Natural killer cell (primary cell): ENCODE measurements at regions not wholly inside any gene's neighbourhood (a gene's known extent, or its start where the extent isn't known, plus 50 kb on each side); places are given as distances from the start of the nearest gene placed in this dataset.

Experiments
- ATAC-seq, 3 donors: fragments of 150-1000 bp in 2 of 3; fragments of 200-7000 bp in 1 of 3; cut with Tn5 transposase; 1 replicate in 1 of 3; 2 replicates in 2 of 3; pipeline ENCODE4 v1.10.0; 2021; ENCODE audit warnings: mild to moderate bottlenecking in 2 of 3, moderate library complexity in 2 of 3
- DNase-seq, 2 donors: peaks; one replicate each; pipeline versions ENCODE4 v3.0.0 to v3.0.0-alpha.2; 2013 to 2021; ENCODE audit warnings: mixed read lengths in 1 of 2
- H3K27ac ChIP-seq: one replicate; pipeline ENCODE4 v1.5.1; 2013; ENCODE audit warnings: mild to moderate bottlenecking, low read length
- H3K27me3 ChIP-seq: one replicate; pipeline ENCODE4 v1.6.1; 2013; ENCODE audit warnings: low read length; ENCODE audit not compliant: control insufficient read depth, insufficient read depth
- H3K36me3 ChIP-seq: one replicate; pipeline ENCODE4 v1.6.1; 2013; ENCODE audit warnings: low read length; ENCODE audit not compliant: control insufficient read depth, insufficient read depth
- H3K4me1 ChIP-seq: one replicate; pipeline ENCODE4 v1.6.1; 2013; ENCODE audit warnings: low read length; ENCODE audit not compliant: control insufficient read depth, insufficient read depth
- H3K4me3 ChIP-seq: one replicate; pipeline ENCODE4 v1.5.1; 2013; ENCODE audit warnings: low read length
- H3K9me3 ChIP-seq: one replicate; pipeline ENCODE4 v1.6.1; 2013; ENCODE audit warnings: low read length; ENCODE audit not compliant: control insufficient read depth, insufficient read depth
- H3K27ac Mint-ChIP-seq, 2 donors: one replicate each; pipeline ENCODE4 v1.8.0; 2022; ENCODE audit warnings: mild to moderate bottlenecking in 2 of 2, mixed read lengths in 2 of 2, moderate library complexity in 1 of 2
- H3K27me3 Mint-ChIP-seq, 2 donors: one replicate each; pipeline ENCODE4 v1.8.0; 2022; ENCODE audit warnings: low read depth in 2 of 2, mixed read lengths in 2 of 2
- H3K36me3 Mint-ChIP-seq: one replicate; pipeline ENCODE4 v1.8.0; 2022; ENCODE audit warnings: mixed read lengths
- H3K4me1 Mint-ChIP-seq, 2 donors: one replicate each; pipeline ENCODE4 v1.8.0; 2022; ENCODE audit warnings: mixed read lengths in 2 of 2
- H3K4me3 Mint-ChIP-seq: one replicate; pipeline ENCODE4 v1.8.0; 2022; ENCODE audit warnings: mild to moderate bottlenecking, moderate library complexity, mixed read lengths
- H3K9me3 Mint-ChIP-seq, 2 donors: one replicate each; pipeline ENCODE4 v1.8.0; 2022; ENCODE audit warnings: mixed read lengths in 2 of 2
- CTCF ChIP-seq: fragments of 200-600 bp; IDR thresholded peaks from one replicate; pipeline ENCODE4 v1.8.0; 2022; ENCODE audit warnings: antibody characterized with exemption
- WGBS: methylation state at CpG from one replicate; pipeline ENCODE4 v1.1.7; 2013; ENCODE audit warnings: missing lambda C conversion rate; ENCODE audit not compliant: insufficient coverage; 5-methylcytosine and 5-hydroxymethylcytosine counted together
- intact Hi-C: fragments of 100-400 bp; cut with micrococcal nuclease; formaldehyde crosslinking; loops from one replicate; pipeline ENCODE4 v1.14.2; 2022

DNA sequence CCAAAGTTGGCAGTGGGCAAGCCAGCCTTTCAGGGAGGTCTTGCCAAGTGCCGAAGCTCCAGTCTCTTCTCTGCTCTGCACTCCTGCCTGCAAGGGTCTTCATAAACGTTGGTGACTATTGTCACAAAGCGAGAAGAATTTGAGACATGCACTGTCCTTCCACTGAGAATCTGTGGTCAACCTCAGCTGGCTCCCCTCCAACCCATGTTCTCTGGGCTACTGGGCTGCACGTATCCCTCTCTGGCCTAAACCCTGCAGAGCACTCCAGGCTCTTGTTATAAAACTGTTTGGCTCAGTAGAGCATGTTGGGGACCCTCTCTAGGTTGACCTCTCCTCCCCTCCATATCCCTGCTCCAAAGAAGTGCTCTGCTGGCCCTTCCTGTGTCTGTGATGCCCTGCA is 260.4 kb upstream of the NFE2L3 start:
- Histone ChIP-seq H3K27me3 (peaks cover 5% of the 10 kb centered on the region), H3K27ac (no peak overlapping the region), H3K36me3 (no peaks in the 10 kb centered on the region), H3K4me3 (no peak overlapping the region), H3K9me3 (no peaks in the 10 kb centered on the region), H3K4me1 (peaks cover 10% of the 10 kb centered on the region)
- peaks cover 6% of the 10 kb centered on the region for H3K36me3 Mint-ChIP-seq
- no peaks in the 10 kb centered on the region for H3K9me3 Mint-ChIP-seq
- TF ChIP-seq CTCF = no peak
- no peak overlapping the region for H3K4me3 Mint-ChIP-seq
- DNase-seq (no peak), ATAC-seq (no peak)
- peaks cover 24 to 52% of the 10 kb centered on the region in 2 donors for H3K27me3 Mint-ChIP-seq
- 75% methylated on average over 4 of the region's 4 CpGs for WGBS
- H3K4me1 Mint-ChIP-seq = peaks cover 16 to 28% of the 10 kb centered on the region in 2 donors
- no peak overlapping the region for H3K27ac Mint-ChIP-seq
- intact Hi-C loops = loop anchor here (5.0 to 10.0 kb wide), 2 partner anchors 603 to 791 kb away; no protein-coding TSS in a partner anchor

DNA sequence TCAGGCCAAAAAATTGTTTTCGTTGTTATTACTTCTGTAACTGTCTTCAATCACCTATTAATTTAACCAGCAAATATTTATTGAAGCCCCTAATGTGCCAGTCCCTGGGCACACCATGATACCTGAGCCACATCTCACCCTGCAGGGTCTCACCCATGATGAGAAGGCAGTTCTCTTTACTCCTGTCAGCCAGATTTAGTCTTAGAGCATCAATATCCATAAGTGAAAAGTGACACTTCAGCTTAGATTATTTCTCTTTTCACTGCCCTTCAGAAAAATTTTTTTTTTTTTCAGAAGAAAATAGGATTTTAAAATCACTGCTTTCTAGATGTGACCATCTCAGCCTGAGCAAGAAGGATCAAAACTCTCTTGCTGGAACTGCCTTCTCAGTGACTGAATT is 258.6 kb upstream of the NFE2L3 start:
- H3K4me3 ChIP-seq = no peak overlapping the region
- H3K4me1 ChIP-seq = peaks cover 10% of the 10 kb centered on the region
- Mint-ChIP-seq H3K27ac (peak overlapping the region; percentile 86 to 88), H3K36me3 (peaks cover 6% of the 10 kb centered on the region), H3K4me1 (peaks cover 16 to 28% of the 10 kb centered on the region in 2 donors), H3K4me3 (peak overlapping the region; percentile 99), H3K27me3 (peaks cover 28 to 55% of the 10 kb centered on the region in 2 donors), H3K9me3 (no peaks in the 10 kb centered on the region)
- ATAC-seq (no peak), DNase-seq (no peak)
- no peak overlapping the region for H3K27ac ChIP-seq
- H3K9me3 ChIP-seq = no peaks in the 10 kb centered on the region
- no peaks in the 10 kb centered on the region for H3K36me3 ChIP-seq
- intact Hi-C loops = loop anchor here (1.0 to 10.0 kb wide), 5 partner anchors 168 to 789 kb away; partner anchors contain the start of genes CBX3 and HNRNPA2B1
- WGBS = 25% methylated on average over 1 of the region's 1 CpG
- H3K27me3 ChIP-seq = peaks cover 5% of the 10 kb centered on the region
- TF ChIP-seq CTCF = no peak

GRCh38 chr7:25894002-25894901 is 257.7 kb upstream of the NFE2L3 start:
- Histone ChIP-seq H3K4me3 (no peak overlapping the region), H3K27ac (no peak overlapping the region), H3K27me3 (peaks cover 3% of the 10 kb centered on the region), H3K36me3 (no peaks in the 10 kb centered on the region), H3K9me3 (no peaks in the 10 kb centered on the region), H3K4me1 (peaks cover 10% of the 10 kb centered on the region)
- Mint-ChIP-seq H3K4me1 (peaks cover 16 to 28% of the 10 kb centered on the region in 2 donors), H3K36me3 (peaks cover 6% of the 10 kb centered on the region), H3K9me3 (no peaks in the 10 kb centered on the region), H3K27ac (no peak overlapping the region), H3K27me3 (peaks cover 26 to 50% of the 10 kb centered on the region in 2 donors), H3K4me3 (peak overlapping the region; percentile 99)
- DNase-seq = peak in 1 of 2 donors; percentile 58
- no peak for TF ChIP-seq CTCF
- intact Hi-C loops = loop anchor here (5.0 to 10.0 kb wide), 2 partner anchors 601 to 788 kb away; no protein-coding TSS in a partner anchor
- peak in 1 of 3 donors; percentile 34 for ATAC-seq
- 68% methylated on average over 6 of the region's 7 CpGs for WGBS
